Calu3 (cell line): ENCODE measurements at regions not wholly inside any gene's neighbourhood (a gene's known extent, or its start where the extent isn't known, plus 50 kb on each side); places are given as distances from the start of the nearest gene placed in this dataset.

Experiments used
- BruUV-seq: library from RNA; stranded (reverse); fragments of 400-500 nt; replicated peaks from 2 replicates; lab custom pipeline; 2021; lab: Mats Ljungman, UMichigan
- CTCF ChIA-PET: fragments of 300-600 bp; sonication (Branson Sonifier 250); formaldehyde crosslinking; loops from one replicate; lab custom pipeline; 2022; ENCODE audit warnings: antibody characterized with exemption; lab: Charles Lee
- DNase-seq: peaks from one replicate; pipeline ENCODE4 v3.0.0; 2022
- H3K27ac Mint-ChIP-seq: one replicate; pipeline ENCODE4 v1.8.0; 2022; ENCODE audit warnings: mixed read lengths; ENCODE audit not compliant: unreplicated experiment
- H3K27me3 Mint-ChIP-seq: one replicate; pipeline ENCODE4 v1.8.0; 2022; ENCODE audit warnings: mixed read lengths; ENCODE audit not compliant: unreplicated experiment
- H3K36me3 Mint-ChIP-seq: one replicate; pipeline ENCODE4 v1.8.0; 2022; ENCODE audit warnings: mild to moderate bottlenecking, moderate library complexity, mixed read lengths; ENCODE audit not compliant: insufficient read depth, unreplicated experiment
- H3K4me1 Mint-ChIP-seq: one replicate; pipeline ENCODE4 v1.8.0; 2022; ENCODE audit warnings: mild to moderate bottlenecking, low read depth, mixed read lengths; ENCODE audit not compliant: unreplicated experiment
- H3K4me3 Mint-ChIP-seq: one replicate; pipeline ENCODE4 v1.8.0; 2022; ENCODE audit warnings: mild to moderate bottlenecking, low read depth, moderate library complexity, mixed read lengths; ENCODE audit not compliant: unreplicated experiment
- H3K9me3 Mint-ChIP-seq: one replicate; pipeline ENCODE4 v1.8.0; 2022; ENCODE audit warnings: low read depth, mixed read lengths; ENCODE audit not compliant: unreplicated experiment
- intact Hi-C: fragments of 100-400 bp; cut with micrococcal nuclease; formaldehyde crosslinking; loops from one replicate; pipeline ENCODE4 v1.10.0; 2022; ENCODE audit not compliant: unreplicated experiment
- TF ChIP-seq, protein P1 (sequence below): fragments of 200-600 bp; IDR thresholded peaks from one replicate; pipeline ENCODE4 v1.8.0; 2022; ENCODE audit warnings: antibody characterized with exemption; ENCODE audit not compliant: unreplicated experiment

DNA sequence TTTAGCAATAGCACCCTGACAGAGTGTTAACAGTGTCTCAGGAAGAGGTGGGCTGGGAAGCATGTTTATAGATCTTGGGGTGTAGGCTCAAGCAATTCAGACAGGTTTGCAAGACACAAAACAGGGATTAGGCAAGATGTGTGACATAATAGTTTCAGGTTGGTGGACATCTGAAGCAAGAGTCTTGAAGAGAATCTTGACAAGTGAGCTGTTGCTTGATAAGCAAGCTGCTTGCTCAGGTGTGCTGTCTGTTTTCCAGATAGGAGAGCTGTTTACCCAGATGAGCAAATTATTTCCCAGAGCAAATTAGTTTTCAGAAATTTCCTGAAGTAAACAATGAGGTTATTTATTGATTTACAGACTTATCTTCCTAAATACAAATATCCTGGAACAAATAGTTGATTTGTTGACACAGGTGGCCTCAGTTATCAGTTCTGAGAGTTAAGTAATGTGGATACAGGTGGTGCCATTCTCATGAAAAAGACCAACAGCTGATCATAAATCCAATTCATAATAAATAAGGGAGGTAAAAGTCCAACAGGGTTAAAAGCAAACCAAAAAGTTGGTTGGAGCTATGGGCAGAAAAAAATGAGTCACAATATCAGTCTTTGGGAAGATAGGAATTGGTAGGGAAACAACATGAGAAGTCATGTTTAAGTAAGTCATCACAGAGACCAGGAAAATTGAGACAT is 437.3 kb downstream of the TBL1XR1 start:
- DNase-seq: no peak
- H3K9me3 Mint-ChIP-seq: peaks cover 5% of the 10 kb centered on the region
- TF ChIP-seq, protein P1, sequence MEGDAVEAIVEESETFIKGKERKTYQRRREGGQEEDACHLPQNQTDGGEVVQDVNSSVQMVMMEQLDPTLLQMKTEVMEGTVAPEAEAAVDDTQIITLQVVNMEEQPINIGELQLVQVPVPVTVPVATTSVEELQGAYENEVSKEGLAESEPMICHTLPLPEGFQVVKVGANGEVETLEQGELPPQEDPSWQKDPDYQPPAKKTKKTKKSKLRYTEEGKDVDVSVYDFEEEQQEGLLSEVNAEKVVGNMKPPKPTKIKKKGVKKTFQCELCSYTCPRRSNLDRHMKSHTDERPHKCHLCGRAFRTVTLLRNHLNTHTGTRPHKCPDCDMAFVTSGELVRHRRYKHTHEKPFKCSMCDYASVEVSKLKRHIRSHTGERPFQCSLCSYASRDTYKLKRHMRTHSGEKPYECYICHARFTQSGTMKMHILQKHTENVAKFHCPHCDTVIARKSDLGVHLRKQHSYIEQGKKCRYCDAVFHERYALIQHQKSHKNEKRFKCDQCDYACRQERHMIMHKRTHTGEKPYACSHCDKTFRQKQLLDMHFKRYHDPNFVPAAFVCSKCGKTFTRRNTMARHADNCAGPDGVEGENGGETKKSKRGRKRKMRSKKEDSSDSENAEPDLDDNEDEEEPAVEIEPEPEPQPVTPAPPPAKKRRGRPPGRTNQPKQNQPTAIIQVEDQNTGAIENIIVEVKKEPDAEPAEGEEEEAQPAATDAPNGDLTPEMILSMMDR: no peak
- BruUV-seq: no TSS peak
- no peak overlapping the region for H3K4me3 Mint-ChIP-seq
- H3K27me3 Mint-ChIP-seq: no peaks in the 10 kb centered on the region
- intact Hi-C loops: no loop called here
- H3K4me1 Mint-ChIP-seq: no peaks in the 10 kb centered on the region
- no peak overlapping the region for H3K27ac Mint-ChIP-seq
- CTCF ChIA-PET: no interaction called here
- H3K36me3 Mint-ChIP-seq: no peaks in the 10 kb centered on the region

DNA sequence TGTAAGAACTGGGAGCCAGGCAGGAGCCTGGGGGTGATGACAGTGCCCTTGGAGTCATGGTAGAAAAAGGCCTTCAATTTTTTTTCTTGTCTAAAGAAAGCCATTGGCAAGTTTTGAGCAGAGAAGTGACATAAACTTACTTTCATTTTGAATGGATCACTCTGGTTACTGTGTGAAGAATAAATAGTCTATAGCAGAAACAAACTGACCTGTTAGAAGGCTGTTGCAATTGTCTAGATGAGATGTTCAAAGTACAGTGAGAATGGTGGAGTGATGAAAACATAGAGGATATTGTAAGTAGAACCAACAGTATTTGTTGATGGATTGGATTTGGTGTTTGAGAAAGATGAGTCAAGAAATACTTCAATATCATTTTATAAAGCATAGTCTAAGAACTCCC is 439.9 kb downstream of the TBL1XR1 start:
- H3K4me1 Mint-ChIP-seq: no peaks in the 10 kb centered on the region
- CTCF ChIA-PET: no interaction called here
- TF ChIP-seq, protein P1: no peak
- H3K27ac Mint-ChIP-seq: no peak overlapping the region
- no peaks in the 10 kb centered on the region for H3K36me3 Mint-ChIP-seq
- H3K27me3 Mint-ChIP-seq: no peaks in the 10 kb centered on the region
- peaks cover 2% of the 10 kb centered on the region for H3K9me3 Mint-ChIP-seq
- H3K4me3 Mint-ChIP-seq: no peak overlapping the region
- no TSS peak for BruUV-seq
- intact Hi-C loops: no loop called here
- no peak for DNase-seq

DNA sequence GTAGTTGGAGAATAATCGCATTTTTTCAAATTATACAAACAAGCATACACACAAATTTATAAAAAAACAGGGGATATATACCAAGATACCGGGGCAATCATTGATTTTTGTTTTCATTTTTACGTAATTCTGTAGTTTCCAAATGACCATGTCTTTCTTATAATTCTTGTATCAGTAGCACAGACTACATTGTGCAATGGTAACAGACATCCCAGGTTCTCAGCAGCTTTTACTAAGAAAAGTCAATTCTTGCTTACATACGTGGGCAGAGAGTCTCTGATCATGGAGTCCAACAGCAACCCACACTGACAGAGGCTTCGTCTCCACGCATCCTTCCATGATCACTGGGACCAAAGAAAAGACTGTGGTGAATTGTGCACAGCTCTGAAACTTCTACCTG is 441.3 kb downstream of the TBL1XR1 start:
- Mint-ChIP-seq H3K36me3 (no peaks in the 10 kb centered on the region), H3K9me3 (peaks cover 5% of the 10 kb centered on the region), H3K4me1 (no peaks in the 10 kb centered on the region), H3K4me3 (no peak overlapping the region), H3K27me3 (peaks cover 8% of the 10 kb centered on the region), H3K27ac (no peak overlapping the region)
- CTCF ChIA-PET: no interaction called here
- intact Hi-C loops: no loop called here
- no TSS peak for BruUV-seq
- DNase-seq: no peak
- TF ChIP-seq, protein P1: no peak

DNA sequence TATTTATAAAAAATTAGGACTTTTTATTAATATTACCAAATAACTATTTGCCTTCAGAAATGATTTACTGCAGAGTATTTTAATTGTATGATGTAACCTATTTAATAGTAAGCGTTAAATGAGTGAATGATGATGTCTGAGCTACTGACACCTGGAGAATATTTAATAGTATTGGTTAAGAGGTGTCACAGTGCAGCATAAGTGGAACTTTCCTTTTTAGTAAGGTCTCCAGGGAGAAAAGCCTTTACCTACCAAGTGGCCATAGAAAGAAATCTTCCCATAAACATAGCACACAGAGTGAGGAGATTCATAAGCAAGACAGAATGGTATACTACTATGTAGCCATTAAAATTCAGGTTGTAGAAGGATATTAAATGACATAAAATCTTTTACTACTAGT is 441.7 kb downstream of the TBL1XR1 start:
- H3K4me1 Mint-ChIP-seq: no peaks in the 10 kb centered on the region
- H3K4me3 Mint-ChIP-seq: no peak overlapping the region
- H3K9me3 Mint-ChIP-seq: peaks cover 5% of the 10 kb centered on the region
- peaks cover 8% of the 10 kb centered on the region for H3K27me3 Mint-ChIP-seq
- TF ChIP-seq, protein P1: no peak
- no peaks in the 10 kb centered on the region for H3K36me3 Mint-ChIP-seq
- no peak for DNase-seq
- no peak overlapping the region for H3K27ac Mint-ChIP-seq
- BruUV-seq: no TSS peak
- CTCF ChIA-PET: no interaction called here
- intact Hi-C loops: no loop called here
